Mesenchymal stem cell (in vitro differentiated cells and primary cell): ENCODE measurements at regions not wholly inside any gene's neighbourhood (a gene's known extent, or its start where the extent isn't known, plus 50 kb on each side); places are given as distances from the start of the nearest gene placed in this dataset.

Experiments used
- DNase-seq: peaks from one replicate; pipeline ENCODE4 v3.0.0-alpha.2; 2013
- H2AFZ ChIP-seq: one replicate; pipeline ENCODE4 v1.6.1; 2013; ENCODE audit warnings: low read depth, mild to moderate bottlenecking, control low read depth, inconsistent platforms, low read length, moderate library complexity
- H2AK5ac ChIP-seq: 2 replicates; pipeline ENCODE4 v1.6.1; 2013; ENCODE audit warnings: low read length, moderate library complexity, mild to moderate bottlenecking, inconsistent platforms; ENCODE audit not compliant: severe bottlenecking
- H2BK120ac ChIP-seq: one replicate; pipeline ENCODE4 v1.6.1; 2013; ENCODE audit warnings: low read depth, mild to moderate bottlenecking, inconsistent platforms, low read length, moderate library complexity
- H2BK12ac ChIP-seq, 2 experiments: one replicate each; pipeline ENCODE4 v1.6.1; 2013; ENCODE audit warnings: inconsistent platforms in 2 of 2, low read length in 2 of 2, mild to moderate bottlenecking in 2 of 2, moderate library complexity in 2 of 2, control low read depth in 1 of 2
- H2BK15ac ChIP-seq: one replicate; pipeline ENCODE4 v1.6.1; 2013; ENCODE audit warnings: mild to moderate bottlenecking, low read depth, inconsistent platforms; ENCODE audit not compliant: poor library complexity, severe bottlenecking
- H2BK5ac ChIP-seq: 2 replicates; pipeline ENCODE4 v1.6.1; 2013; ENCODE audit warnings: low read depth, mild to moderate bottlenecking, low read length, control low read depth, inconsistent platforms; ENCODE audit not compliant: poor library complexity, severe bottlenecking
- H3K14ac ChIP-seq, 2 experiments: one replicate each; pipeline ENCODE4 v1.6.1; 2013; ENCODE audit warnings: inconsistent platforms in 2 of 2, low read length in 2 of 2, control low read depth in 1 of 2, mild to moderate bottlenecking in 1 of 2, moderate library complexity in 1 of 2
- H3K18ac ChIP-seq, 2 experiments: one replicate each; pipeline ENCODE4 v1.6.1; 2013; ENCODE audit warnings: inconsistent platforms in 2 of 2, low read length in 2 of 2, control low read depth in 1 of 2, low read depth in 1 of 2, mild to moderate bottlenecking in 1 of 2
- H3K23ac ChIP-seq, 2 experiments: one replicate each; pipeline ENCODE4 v1.6.1; 2013; ENCODE audit warnings: inconsistent platforms in 2 of 2, low read length in 2 of 2, mild to moderate bottlenecking in 2 of 2, moderate library complexity in 2 of 2, control low read depth in 1 of 2
- H3K27ac ChIP-seq: 2 replicates; pipeline ENCODE4 v1.5.1; 2013; ENCODE audit warnings: mild to moderate bottlenecking, moderate library complexity, low read length, control low read depth, inconsistent platforms; ENCODE audit not compliant: poor library complexity, severe bottlenecking
- H3K27me3 ChIP-seq, 2 experiments: 2 replicates each; pipeline versions ENCODE4 v1.6.1 to v1.7.0; 2013; ENCODE audit warnings: low read length in 2 of 2, mild to moderate bottlenecking in 2 of 2, moderate library complexity in 2 of 2, control low read depth in 1 of 2, inconsistent platforms in 1 of 2; ENCODE audit not compliant: control insufficient read depth in 1 of 2, insufficient read depth in 1 of 2
- H3K36me3 ChIP-seq, 2 experiments: 2 replicates each; pipeline versions ENCODE4 v1.6.1 to v1.7.0; 2013; ENCODE audit warnings: low read length in 2 of 2, control low read depth in 1 of 2, inconsistent platforms in 1 of 2, low read depth in 1 of 2, mild to moderate bottlenecking in 1 of 2; ENCODE audit not compliant: insufficient read depth in 2 of 2, control insufficient read depth in 1 of 2
- H3K4ac ChIP-seq, 2 experiments: one replicate each; pipeline ENCODE4 v1.6.1; 2013; ENCODE audit warnings: inconsistent platforms in 2 of 2, low read length in 2 of 2, mild to moderate bottlenecking in 2 of 2, moderate library complexity in 2 of 2, control low read depth in 1 of 2, low read depth in 1 of 2
- H3K4me1 ChIP-seq: 2 replicates; pipeline ENCODE4 v1.6.1; 2013; ENCODE audit warnings: low read depth, low read length, control low read depth; ENCODE audit not compliant: control insufficient read depth, insufficient read depth
- H3K4me2 ChIP-seq: 2 replicates; pipeline ENCODE4 v1.6.1; 2013; ENCODE audit warnings: low read length, mild to moderate bottlenecking, inconsistent platforms; ENCODE audit not compliant: poor library complexity, severe bottlenecking
- H3K4me3 ChIP-seq, 2 experiments: 2 replicates each; pipeline versions ENCODE4 v1.5.1 to v1.7.0; 2013; ENCODE audit warnings: low read length in 2 of 2, mild to moderate bottlenecking in 2 of 2, control low read depth in 1 of 2, low read depth in 1 of 2; ENCODE audit not compliant: insufficient read depth in 1 of 2
- H3K79me1 ChIP-seq: replicated peaks from 2 replicates; pipeline ENCODE4 v1.6.1; 2013; ENCODE audit warnings: mild to moderate bottlenecking, control low read depth, low read length, inconsistent platforms; ENCODE audit not compliant: poor library complexity, severe bottlenecking
- H3K9ac ChIP-seq: 2 replicates; pipeline ENCODE4 v1.7.0; 2013; ENCODE audit warnings: mild to moderate bottlenecking, low read length, moderate library complexity
- H3K9me3 ChIP-seq: 2 replicates; pipeline ENCODE4 v1.7.0; 2013; ENCODE audit warnings: mild to moderate bottlenecking, low read length; ENCODE audit not compliant: control insufficient read depth
- H4K8ac ChIP-seq: one replicate; pipeline ENCODE4 v1.6.1; 2013; ENCODE audit warnings: inconsistent platforms, mild to moderate bottlenecking, low read length, moderate library complexity
- H4K91ac ChIP-seq: one replicate; pipeline ENCODE4 v1.6.1; 2013; ENCODE audit warnings: mild to moderate bottlenecking, low read length, inconsistent platforms
- WGBS: methylation state at CpG from one replicate; pipeline ENCODE4 v1.1.7; 2013; ENCODE audit warnings: mixed read lengths; 5-methylcytosine and 5-hydroxymethylcytosine counted together

DNA sequence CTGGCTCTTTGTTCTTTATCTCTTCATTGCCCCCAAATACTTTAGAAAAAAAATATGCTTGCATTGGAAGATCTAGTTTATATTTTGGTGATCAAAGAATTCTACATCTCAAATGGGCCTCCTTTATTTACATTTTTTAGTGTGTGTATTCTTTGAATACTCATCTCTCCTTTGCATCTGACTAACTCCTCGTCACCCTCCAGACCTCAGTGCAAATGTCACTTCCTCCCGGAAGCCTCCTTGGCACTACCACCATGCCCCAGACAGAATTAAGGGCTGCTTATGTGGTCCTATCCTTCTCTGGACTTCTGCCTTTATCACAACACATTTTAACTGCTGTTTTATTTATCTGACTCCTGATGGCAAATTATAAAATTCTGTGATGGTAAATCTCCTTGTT, 52.0 kb upstream of the PPP1R3C start:
- H3K18ac ChIP-seq, result no peak overlapping the region
- H3K9me3 ChIP-seq, result no peaks in the 10 kb centered on the region
- no peaks in the 10 kb centered on the region for H3K27me3 ChIP-seq
- no peaks in the 10 kb centered on the region for H3K79me1 ChIP-seq
- no peak overlapping the region for H4K8ac ChIP-seq
- no peak overlapping the region for H2BK15ac ChIP-seq
- no peak overlapping the region for H3K4me3 ChIP-seq
- H3K27ac ChIP-seq, result no peak overlapping the region
- no peak overlapping the region for H2BK12ac ChIP-seq
- no peak overlapping the region for H2AFZ ChIP-seq
- H3K4ac ChIP-seq, result no peak overlapping the region
- H3K4me1 ChIP-seq, result peaks cover 12% of the 10 kb centered on the region
- H3K4me2 ChIP-seq, result no peak overlapping the region
- no peak overlapping the region for H3K23ac ChIP-seq
- no peak overlapping the region for H3K14ac ChIP-seq
- no peaks in the 10 kb centered on the region for H3K36me3 ChIP-seq
- 30% methylated on average over 2 of the region's 2 CpGs for WGBS
- no peak overlapping the region for H2BK120ac ChIP-seq
- no peak overlapping the region for H2BK5ac ChIP-seq
- DNase-seq, result no peak
- H3K9ac ChIP-seq, result no peak overlapping the region
- H2AK5ac ChIP-seq, result no peak overlapping the region
- H4K91ac ChIP-seq, result no peak overlapping the region

- no peak overlapping the region for H3K4ac ChIP-seq
- WGBS, result 9% methylated on average over 5 of the region's 5 CpGs
These were observed 51.1 kb upstream of the PPP1R3C start for GRCh38 chr10:91683975-91684374.

DNA sequence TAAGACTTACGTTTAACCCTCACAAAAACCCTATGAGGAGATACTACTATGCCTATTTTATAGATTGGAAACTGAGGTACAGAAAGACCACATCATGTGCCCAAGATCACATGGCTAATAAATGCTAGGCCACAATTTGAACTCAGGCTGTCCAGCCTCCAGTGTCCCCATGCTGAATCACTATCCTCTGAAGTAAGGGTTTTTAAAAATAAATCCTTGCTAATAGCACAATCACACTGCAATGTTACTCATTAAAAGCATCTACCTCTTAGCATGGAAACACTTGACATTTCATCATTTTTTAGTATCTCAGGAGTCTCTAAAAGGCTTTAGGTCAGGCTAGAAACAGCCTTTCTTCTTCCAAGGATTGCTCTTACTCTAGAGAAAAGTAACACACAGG, 50.0 kb upstream of the PPP1R3C start:
- Histone ChIP-seq H2BK15ac (no peak overlapping the region), H4K8ac (no peak overlapping the region), H3K4me3 (no peak overlapping the region), H3K4me2 (no peak overlapping the region), H3K27me3 (no peaks in the 10 kb centered on the region), H3K4ac (no peak overlapping the region), H2BK5ac (no peak overlapping the region), H3K18ac (no peak overlapping the region), H2AK5ac (no peak overlapping the region), H2BK12ac (no peak overlapping the region), H2AFZ (no peak overlapping the region), H3K27ac (no peak overlapping the region), H2BK120ac (no peak overlapping the region), H3K9me3 (no peaks in the 10 kb centered on the region), H3K14ac (no peak overlapping the region), H3K9ac (no peak overlapping the region), H3K23ac (no peak overlapping the region), H3K79me1 (no peaks in the 10 kb centered on the region), H3K4me1 (peaks cover 15% of the 10 kb centered on the region), H4K91ac (no peak overlapping the region), H3K36me3 (no peaks in the 10 kb centered on the region)
- 89% methylated on average over 1 of the region's 1 CpG for WGBS
- DNase-seq, result peak; percentile 30

More at GRCh38 chr10:91683975-91684374, 51.1 kb upstream of the PPP1R3C start:
- Histone ChIP-seq H3K4me1 (peaks cover 12% of the 10 kb centered on the region), H3K18ac (no peak overlapping the region), H2BK5ac (no peak overlapping the region), H4K8ac (no peak overlapping the region), H2BK12ac (no peak overlapping the region), H3K9ac (peak overlapping the region; percentile 19), H3K27ac (peak overlapping the region; percentile 4), H3K23ac (no peak overlapping the region), H3K79me1 (no peaks in the 10 kb centered on the region), H2AK5ac (no peak overlapping the region), H2BK15ac (no peak overlapping the region), H3K14ac (no peak overlapping the region), H4K91ac (no peak overlapping the region), H3K9me3 (no peaks in the 10 kb centered on the region), H3K36me3 (no peaks in the 10 kb centered on the region), H2AFZ (no peak overlapping the region), H3K4me3 (peak overlapping the region in 1 of 2 experiments; percentile 19), H3K27me3 (no peaks in the 10 kb centered on the region), H3K4me2 (no peak overlapping the region), H2BK120ac (no peak overlapping the region)
- peak; percentile 82 for DNase-seq
